ENCODE measurements at regions not wholly inside any gene's neighbourhood (a gene's known extent, or its start where the extent isn't known, plus 50 kb on each side); places are given as distances from the start of the nearest gene placed in this dataset.

GRCh38 chr13:74708629-74709028 is 574.4 kb upstream of the KLF12 start:
- H3K36me3 ChIP-seq = no peaks in the 10 kb centered on the region
- no peak for DNase-seq
- no peaks in the 10 kb centered on the region for H3K4me1 ChIP-seq
- H3K27me3 ChIP-seq = no peaks in the 10 kb centered on the region
- H3K4me3 ChIP-seq = no peak overlapping the region
- no peak overlapping the region for H3K27ac ChIP-seq
- in situ Hi-C loops (cut with MboI; ENCODE audit: low sequenced_read_pairs in 4 of 4) (no loop called here), intact Hi-C loops (cut with DNase I; ENCODE audit: low total_unique reads) (no loop called here)
- H3K9me3 ChIP-seq = no peaks in the 10 kb centered on the region
- ATAC-seq = no peak
- no peak for TF ChIP-seq POLR2A (IDR thresholded peaks at IDR 0.05)
- no peak for TF ChIP-seq CTCF (IDR thresholded peaks at IDR 0.05 in 4 of 5, conservative IDR thresholded peaks at IDR 0.05 in 1 of 5)

- Histone ChIP-seq H3K4me3 (no peak overlapping the region), H3K27ac (no peak overlapping the region), H3K36me3 (no peaks in the 10 kb centered on the region), H3K27me3 (no peaks in the 10 kb centered on the region), H3K4me1 (no peaks in the 10 kb centered on the region), H3K9me3 (no peaks in the 10 kb centered on the region)
- no peak for TF ChIP-seq CTCF (IDR thresholded peaks at IDR 0.05 in 4 of 5, conservative IDR thresholded peaks at IDR 0.05 in 1 of 5)
- no peak for TF ChIP-seq POLR2A (IDR thresholded peaks at IDR 0.05)
- DNase-seq (no peak), ATAC-seq (no peak)
- intact Hi-C loops (cut with DNase I; ENCODE audit: low total_unique reads) = no loop called here
- in situ Hi-C loops (cut with MboI; ENCODE audit: low sequenced_read_pairs in 4 of 4) = no loop called here
These were observed 573.1 kb upstream of the KLF12 start for GRCh38 chr13:74707291-74707690.

DNA sequence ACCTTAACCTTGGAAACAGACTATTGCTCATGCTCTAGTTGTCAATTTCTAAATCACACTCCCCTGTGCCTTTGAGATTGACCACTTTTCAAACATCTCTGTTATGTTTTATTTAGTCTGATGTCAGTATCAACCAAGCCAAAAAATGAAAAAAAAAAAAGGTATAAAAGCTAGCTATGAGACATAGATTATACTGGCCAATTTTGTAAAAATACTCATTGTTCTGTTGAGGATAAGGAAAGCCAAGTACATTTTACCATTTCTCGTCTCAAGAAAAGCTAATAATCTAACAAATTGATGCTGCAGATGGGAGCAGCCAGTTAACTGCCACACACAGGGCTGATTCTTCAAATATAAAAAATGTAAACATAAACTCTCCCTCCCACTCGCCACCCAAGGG is 572.6 kb upstream of the KLF12 start:
- intact Hi-C loops (cut with DNase I; ENCODE audit: low total_unique reads) = no loop called here
- Histone ChIP-seq H3K4me3 (no peak overlapping the region), H3K36me3 (no peaks in the 10 kb centered on the region), H3K4me1 (no peaks in the 10 kb centered on the region), H3K27me3 (no peaks in the 10 kb centered on the region), H3K27ac (no peak overlapping the region), H3K9me3 (no peaks in the 10 kb centered on the region)
- in situ Hi-C loops (cut with MboI; ENCODE audit: low sequenced_read_pairs in 4 of 4) = no loop called here
- ATAC-seq = no peak
- no peak for DNase-seq
- TF ChIP-seq CTCF (IDR thresholded peaks at IDR 0.05 in 4 of 5, conservative IDR thresholded peaks at IDR 0.05 in 1 of 5) (no peak), POLR2A (IDR thresholded peaks at IDR 0.05) (no peak)

GRCh38 chr13:74705438-74705837 is 571.2 kb upstream of the KLF12 start:
- Histone ChIP-seq H3K4me3 (no peak overlapping the region), H3K27me3 (no peaks in the 10 kb centered on the region), H3K27ac (no peak overlapping the region), H3K36me3 (no peaks in the 10 kb centered on the region), H3K9me3 (no peaks in the 10 kb centered on the region), H3K4me1 (no peaks in the 10 kb centered on the region)
- intact Hi-C loops (cut with DNase I; ENCODE audit: low total_unique reads) = no loop called here
- ATAC-seq (no peak), DNase-seq (no peak)
- TF ChIP-seq CTCF (IDR thresholded peaks at IDR 0.05 in 4 of 5, conservative IDR thresholded peaks at IDR 0.05 in 1 of 5) (no peak), POLR2A (IDR thresholded peaks at IDR 0.05) (no peak)
- in situ Hi-C loops (cut with MboI; ENCODE audit: low sequenced_read_pairs in 4 of 4) = no loop called here

DNA sequence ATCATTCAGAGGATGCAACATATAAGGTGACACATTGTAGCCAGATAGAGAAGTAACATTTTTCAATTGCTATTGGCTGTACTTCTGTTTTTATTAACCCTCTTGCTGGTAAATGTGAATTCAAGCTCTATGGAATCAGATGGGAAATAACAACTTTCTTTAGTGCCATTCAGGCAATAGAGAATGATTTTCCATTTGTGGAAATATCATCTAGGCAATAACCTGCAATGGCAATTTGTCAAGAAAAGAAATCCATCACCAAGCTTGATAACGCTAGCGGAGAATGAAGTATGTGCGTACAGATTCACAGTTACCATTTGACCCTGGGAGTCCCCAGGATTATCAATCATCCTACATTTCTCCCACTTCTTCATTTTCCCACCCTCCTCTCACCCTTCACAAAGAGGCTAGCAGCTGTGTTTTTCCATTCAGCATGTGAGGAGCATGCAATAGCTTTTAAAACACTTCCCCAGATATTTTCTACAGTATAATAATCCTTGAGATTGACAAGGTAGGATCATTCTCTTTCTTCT is 569.7 kb upstream of the KLF12 start:
- Histone ChIP-seq H3K4me1 (no peaks in the 10 kb centered on the region), H3K27me3 (no peaks in the 10 kb centered on the region), H3K9me3 (no peaks in the 10 kb centered on the region), H3K27ac (no peak overlapping the region), H3K36me3 (no peaks in the 10 kb centered on the region), H3K4me3 (no peak overlapping the region)
- intact Hi-C loops (cut with DNase I; ENCODE audit: low total_unique reads) = no loop called here
- TF ChIP-seq CTCF (IDR thresholded peaks at IDR 0.05 in 4 of 5, conservative IDR thresholded peaks at IDR 0.05 in 1 of 5) = no peak
- no peak for TF ChIP-seq POLR2A (IDR thresholded peaks at IDR 0.05)
- DNase-seq = no peak
- ATAC-seq = no peak
- in situ Hi-C loops (cut with MboI; ENCODE audit: low sequenced_read_pairs in 4 of 4) = no loop called here

All from gastrocnemius medialis (tissue), 4 donors.